ENCODE measurements at regions not wholly inside any gene's neighbourhood (a gene's known extent, or its start where the extent isn't known, plus 50 kb on each side); places are given as distances from the start of the nearest gene placed in this dataset.
"Not testable (repeated sequence)": the region's sequence is repeated elsewhere in the genome, so short reads cannot be mapped to it uniquely, and the experiment has no call there.

GRCh38 chrX:137930533-137930932 lies 364.6 kb downstream of the ZIC3 start:
- Histone ChIP-seq H3K27me3 (ENCODE audit: insufficient read depth, low read depth) (no peaks in the 10 kb centered on the region), H3K9me2 (ENCODE audit: insufficient read depth) (no peaks in the 10 kb centered on the region), H2AFZ (no peak overlapping the region), H3F3A (ENCODE audit: insufficient read depth, low read depth) (no peaks in the 10 kb centered on the region), H3K4me3 (no peak overlapping the region), H3K4me2 (no peak overlapping the region), H4K20me1 (ENCODE audit: insufficient read depth) (no peaks in the 10 kb centered on the region), H3K4me1 (replicated peaks; ENCODE audit: insufficient read depth) (no peaks in the 10 kb centered on the region), H3K36me3 (ENCODE audit: low read depth) (no peaks in the 10 kb centered on the region), H3K79me2 (ENCODE audit: low read depth) (no peaks in the 10 kb centered on the region), H3K27ac (no peak overlapping the region), H3K9me3 (ENCODE audit: insufficient read depth, low read depth) (peaks cover 3% of the 10 kb centered on the region; the same call in 1 of the 2 replicates)
- CTCF ChIA-PET = no interaction called here
- POLR2A ChIA-PET (ENCODE audit: unreplicated experiment) = no interaction called here
- BruUV-seq (replicated peaks) = no TSS peak
- TF ChIP-seq EZH2 (IDR thresholded peaks at IDR 0.05; ENCODE audit: low read depth) (no peak), CTCF (conservative IDR thresholded peaks at IDR 0.05) (no peak)
- no peak for DNase-seq
- intact Hi-C loops (cut with micrococcal nuclease; ENCODE audit: unreplicated experiment) = no loop called here

DNA sequence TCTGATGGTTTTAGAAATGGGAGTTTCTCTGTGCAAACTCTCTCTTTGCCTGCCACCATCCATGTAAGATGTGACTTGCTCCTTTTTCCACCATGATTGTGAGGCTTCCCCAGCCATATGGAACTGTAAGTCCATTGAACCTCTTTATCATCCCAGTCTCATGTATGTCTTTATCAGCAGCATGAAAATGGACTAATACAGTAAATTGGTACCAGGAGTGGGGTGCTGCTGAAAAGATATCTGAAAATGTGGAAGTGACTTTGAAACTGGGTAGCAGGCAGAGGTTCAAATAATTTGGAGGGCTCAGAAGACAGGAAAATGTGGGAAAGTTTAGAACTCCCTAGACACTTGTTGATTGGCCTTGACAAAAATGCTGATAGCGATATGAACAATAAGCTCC lies 368.3 kb downstream of the ZIC3 start:
- H3F3A ChIP-seq (ENCODE audit: insufficient read depth, low read depth); intact Hi-C loops (cut with micrococcal nuclease; ENCODE audit: unreplicated experiment); H3K27me3 ChIP-seq (ENCODE audit: insufficient read depth, low read depth); H3K9me3 ChIP-seq (ENCODE audit: insufficient read depth, low read depth); H3K9me2 ChIP-seq (ENCODE audit: insufficient read depth); H2AFZ ChIP-seq; H3K4me1 ChIP-seq (replicated peaks; ENCODE audit: insufficient read depth); H4K20me1 ChIP-seq (ENCODE audit: insufficient read depth); DNase-seq; H3K4me3 ChIP-seq; BruUV-seq (replicated peaks); H3K27ac ChIP-seq; CTCF ChIA-PET; POLR2A ChIA-PET (ENCODE audit: unreplicated experiment); H3K4me2 ChIP-seq; H3K79me2 ChIP-seq (ENCODE audit: low read depth); H3K36me3 ChIP-seq (ENCODE audit: low read depth): not testable (repeated sequence)

GRCh38 chrX:137934887-137935286 lies 369.0 kb downstream of the ZIC3 start:
- H3K4me1 ChIP-seq (replicated peaks; ENCODE audit: insufficient read depth); H3K4me2 ChIP-seq; H3K79me2 ChIP-seq (ENCODE audit: low read depth); H3F3A ChIP-seq (ENCODE audit: insufficient read depth, low read depth); H2AFZ ChIP-seq; H4K20me1 ChIP-seq (ENCODE audit: insufficient read depth); H3K9me3 ChIP-seq (ENCODE audit: insufficient read depth, low read depth); CTCF ChIA-PET; DNase-seq; BruUV-seq (replicated peaks); POLR2A ChIA-PET (ENCODE audit: unreplicated experiment); H3K27ac ChIP-seq; H3K36me3 ChIP-seq (ENCODE audit: low read depth); intact Hi-C loops (cut with micrococcal nuclease; ENCODE audit: unreplicated experiment); H3K27me3 ChIP-seq (ENCODE audit: insufficient read depth, low read depth); H3K9me2 ChIP-seq (ENCODE audit: insufficient read depth); H3K4me3 ChIP-seq: not testable (repeated sequence)

- H3K9me2 ChIP-seq (ENCODE audit: insufficient read depth) = no peaks in the 10 kb centered on the region; the same call in 1 of the 2 replicates
- ChIA-PET CTCF (no interaction called here), POLR2A (ENCODE audit: unreplicated experiment) (no interaction called here)
- H3K27me3 ChIP-seq (ENCODE audit: insufficient read depth, low read depth) = no peaks in the 10 kb centered on the region
- no peak overlapping the region for H3K27ac ChIP-seq
- no peak for DNase-seq
- no peak for TF ChIP-seq CTCF (conservative IDR thresholded peaks at IDR 0.05)
- no peak for TF ChIP-seq EZH2 (IDR thresholded peaks at IDR 0.05; ENCODE audit: low read depth)
- H3K4me1 ChIP-seq (replicated peaks; ENCODE audit: insufficient read depth) = no peaks in the 10 kb centered on the region
- no TSS peak for BruUV-seq (replicated peaks)
- no peak overlapping the region for H3K4me2 ChIP-seq
- intact Hi-C loops (cut with micrococcal nuclease; ENCODE audit: unreplicated experiment) = loop anchor here (10.0 kb wide), 1 partner anchor 801 kb away; no protein-coding TSS in a partner anchor
- H3K4me3 ChIP-seq = no peak overlapping the region
- H4K20me1 ChIP-seq (ENCODE audit: insufficient read depth) = no peaks in the 10 kb centered on the region
- no peaks in the 10 kb centered on the region for H3K36me3 ChIP-seq (ENCODE audit: low read depth)
- H3K79me2 ChIP-seq (ENCODE audit: low read depth) = no peaks in the 10 kb centered on the region
- no peaks in the 10 kb centered on the region for H3K9me3 ChIP-seq (ENCODE audit: insufficient read depth, low read depth)
- no peak overlapping the region for H2AFZ ChIP-seq
- H3F3A ChIP-seq (ENCODE audit: insufficient read depth, low read depth) = no peaks in the 10 kb centered on the region
Observed at GRCh38 chrX:137945470-137945869, 379.5 kb downstream of the ZIC3 start.

Measured in PC-9 (cell line).